ENCODE measurements at regions not wholly inside any gene's neighbourhood (a gene's known extent, or its start where the extent isn't known, plus 50 kb on each side); places are given as distances from the start of the nearest gene placed in this dataset.

- H3K27ac Mint-ChIP-seq = no peak overlapping the region
- ChIA-PET POLR2A (no interaction called here), CTCF (no interaction called here)
- no peaks in the 10 kb centered on the region for H3K27me3 Mint-ChIP-seq
- H3K36me3 Mint-ChIP-seq = no peaks in the 10 kb centered on the region
- H3K4me1 Mint-ChIP-seq (ENCODE audit: low read depth) = no peaks in the 10 kb centered on the region
- intact Hi-C loops (cut with micrococcal nuclease) = no loop called here
- no peak for DNase-seq
- no peaks in the 10 kb centered on the region for H3K9me3 Mint-ChIP-seq
- H3K4me3 Mint-ChIP-seq = no peak overlapping the region
These were observed 185.4 kb upstream of the GUCY1A2 start for GRCh38 chr11:107203656-107204055.

GRCh38 chr11:107202241-107202640 lies 184.0 kb upstream of the GUCY1A2 start:
- POLR2A ChIA-PET = no interaction called here
- Mint-ChIP-seq H3K9me3 (no peaks in the 10 kb centered on the region), H3K4me3 (no peak overlapping the region), H3K27me3 (no peaks in the 10 kb centered on the region), H3K27ac (no peak overlapping the region), H3K36me3 (no peaks in the 10 kb centered on the region), H3K4me1 (ENCODE audit: low read depth) (no peaks in the 10 kb centered on the region)
- intact Hi-C loops (cut with micrococcal nuclease) = no loop called here
- CTCF ChIA-PET = no interaction called here
- no peak for DNase-seq

- H3K27me3 Mint-ChIP-seq = no peaks in the 10 kb centered on the region
- DNase-seq = no peak
- no peak overlapping the region for H3K4me3 Mint-ChIP-seq
- H3K4me1 Mint-ChIP-seq (ENCODE audit: low read depth) = no peaks in the 10 kb centered on the region
- no peak overlapping the region for H3K27ac Mint-ChIP-seq
- peaks cover 2% of the 10 kb centered on the region for H3K9me3 Mint-ChIP-seq
- intact Hi-C loops (cut with micrococcal nuclease) = no loop called here
- H3K36me3 Mint-ChIP-seq = no peaks in the 10 kb centered on the region
- CTCF ChIA-PET = no interaction called here
- POLR2A ChIA-PET = no interaction called here
These were observed 180.3 kb upstream of the GUCY1A2 start for GRCh38 chr11:107198490-107199007.

GRCh38 chr11:107197932-107198331 lies 179.7 kb upstream of the GUCY1A2 start:
- no peak for DNase-seq
- peaks cover 8% of the 10 kb centered on the region for H3K9me3 Mint-ChIP-seq
- H3K4me3 Mint-ChIP-seq = no peak overlapping the region
- H3K27me3 Mint-ChIP-seq = no peaks in the 10 kb centered on the region
- ChIA-PET POLR2A (no interaction called here), CTCF (no interaction called here)
- no peak overlapping the region for H3K27ac Mint-ChIP-seq
- intact Hi-C loops (cut with micrococcal nuclease) = no loop called here
- H3K36me3 Mint-ChIP-seq = no peaks in the 10 kb centered on the region
- no peaks in the 10 kb centered on the region for H3K4me1 Mint-ChIP-seq (ENCODE audit: low read depth)

- Mint-ChIP-seq H3K27ac (no peak overlapping the region), H3K27me3 (no peaks in the 10 kb centered on the region), H3K4me3 (no peak overlapping the region), H3K9me3 (peaks cover 14% of the 10 kb centered on the region), H3K4me1 (ENCODE audit: low read depth) (no peaks in the 10 kb centered on the region), H3K36me3 (no peaks in the 10 kb centered on the region)
- intact Hi-C loops (cut with micrococcal nuclease) = no loop called here
- POLR2A ChIA-PET = no interaction called here
- DNase-seq = no peak
- CTCF ChIA-PET = no interaction called here
These were observed 178.5 kb upstream of the GUCY1A2 start for GRCh38 chr11:107196732-107197131.

GRCh38 chr11:107184986-107185385 lies 166.7 kb upstream of the GUCY1A2 start:
- intact Hi-C loops (cut with micrococcal nuclease) = no loop called here
- CTCF ChIA-PET = no interaction called here
- no peaks in the 10 kb centered on the region for H3K27me3 Mint-ChIP-seq
- H3K4me3 Mint-ChIP-seq = no peak overlapping the region
- H3K9me3 Mint-ChIP-seq = no peaks in the 10 kb centered on the region
- no peaks in the 10 kb centered on the region for H3K36me3 Mint-ChIP-seq
- no peak overlapping the region for H3K27ac Mint-ChIP-seq
- POLR2A ChIA-PET = no interaction called here
- no peak for DNase-seq
- H3K4me1 Mint-ChIP-seq (ENCODE audit: low read depth) = no peaks in the 10 kb centered on the region

GRCh38 chr11:107183953-107184352 lies 165.7 kb upstream of the GUCY1A2 start:
- no peaks in the 10 kb centered on the region for H3K9me3 Mint-ChIP-seq
- no peaks in the 10 kb centered on the region for H3K27me3 Mint-ChIP-seq
- no peak overlapping the region for H3K27ac Mint-ChIP-seq
- intact Hi-C loops (cut with micrococcal nuclease) = no loop called here
- H3K4me3 Mint-ChIP-seq = no peak overlapping the region
- H3K36me3 Mint-ChIP-seq = no peaks in the 10 kb centered on the region
- CTCF ChIA-PET = no interaction called here
- DNase-seq = no peak
- H3K4me1 Mint-ChIP-seq (ENCODE audit: low read depth) = no peaks in the 10 kb centered on the region
- POLR2A ChIA-PET = no interaction called here

GRCh38 chr11:107182978-107183377 lies 164.7 kb upstream of the GUCY1A2 start:
- ChIA-PET CTCF (no interaction called here), POLR2A (no interaction called here)
- Mint-ChIP-seq H3K9me3 (no peaks in the 10 kb centered on the region), H3K27me3 (no peaks in the 10 kb centered on the region), H3K4me3 (no peak overlapping the region), H3K36me3 (no peaks in the 10 kb centered on the region), H3K4me1 (ENCODE audit: low read depth) (no peaks in the 10 kb centered on the region), H3K27ac (no peak overlapping the region)
- intact Hi-C loops (cut with micrococcal nuclease) = no loop called here
- DNase-seq = no peak

- H3K27me3 Mint-ChIP-seq = no peaks in the 10 kb centered on the region
- peaks cover 4% of the 10 kb centered on the region for H3K9me3 Mint-ChIP-seq
- DNase-seq = no peak
- ChIA-PET CTCF (no interaction called here), POLR2A (no interaction called here)
- intact Hi-C loops (cut with micrococcal nuclease) = no loop called here
- no peak overlapping the region for H3K27ac Mint-ChIP-seq
- H3K36me3 Mint-ChIP-seq = no peaks in the 10 kb centered on the region
- no peaks in the 10 kb centered on the region for H3K4me1 Mint-ChIP-seq (ENCODE audit: low read depth)
- H3K4me3 Mint-ChIP-seq = no peak overlapping the region
These were observed 162.0 kb upstream of the GUCY1A2 start for GRCh38 chr11:107180236-107180635.

- Mint-ChIP-seq H3K4me1 (ENCODE audit: low read depth) (no peaks in the 10 kb centered on the region), H3K27ac (no peak overlapping the region), H3K4me3 (no peak overlapping the region), H3K27me3 (no peaks in the 10 kb centered on the region), H3K9me3 (peaks cover 4% of the 10 kb centered on the region), H3K36me3 (no peaks in the 10 kb centered on the region)
- ChIA-PET POLR2A (no interaction called here), CTCF (no interaction called here)
- intact Hi-C loops (cut with micrococcal nuclease) = no loop called here
- DNase-seq = no peak
These were observed 161.6 kb upstream of the GUCY1A2 start for GRCh38 chr11:107179829-107180228.

- no peaks in the 10 kb centered on the region for H3K36me3 Mint-ChIP-seq
- H3K9me3 Mint-ChIP-seq = peaks cover 6% of the 10 kb centered on the region
- H3K27ac Mint-ChIP-seq = no peak overlapping the region
- no peaks in the 10 kb centered on the region for H3K4me1 Mint-ChIP-seq (ENCODE audit: low read depth)
- DNase-seq = no peak
- POLR2A ChIA-PET = no interaction called here
- intact Hi-C loops (cut with micrococcal nuclease) = no loop called here
- H3K4me3 Mint-ChIP-seq = no peak overlapping the region
- CTCF ChIA-PET = interaction anchor here (1.1 kb wide), 1 partner anchor 11 kb away, joined by 3 read pairs; no protein-coding TSS in a partner anchor
- no peaks in the 10 kb centered on the region for H3K27me3 Mint-ChIP-seq
These were observed 158.8 kb upstream of the GUCY1A2 start for GRCh38 chr11:107177106-107177477.

- no peak for DNase-seq
- no peaks in the 10 kb centered on the region for H3K36me3 Mint-ChIP-seq
- CTCF ChIA-PET = no interaction called here
- POLR2A ChIA-PET = no interaction called here
- H3K9me3 Mint-ChIP-seq = peaks cover 6% of the 10 kb centered on the region
- no peak overlapping the region for H3K27ac Mint-ChIP-seq
- intact Hi-C loops (cut with micrococcal nuclease) = no loop called here
- no peaks in the 10 kb centered on the region for H3K4me1 Mint-ChIP-seq (ENCODE audit: low read depth)
- H3K27me3 Mint-ChIP-seq = no peaks in the 10 kb centered on the region
- no peak overlapping the region for H3K4me3 Mint-ChIP-seq
These were observed 158.2 kb upstream of the GUCY1A2 start for GRCh38 chr11:107176148-107177105.

- no peaks in the 10 kb centered on the region for H3K36me3 Mint-ChIP-seq
- H3K27ac Mint-ChIP-seq = no peak overlapping the region
- DNase-seq = no peak
- intact Hi-C loops (cut with micrococcal nuclease) = no loop called here
- ChIA-PET CTCF (no interaction called here), POLR2A (no interaction called here)
- no peaks in the 10 kb centered on the region for H3K27me3 Mint-ChIP-seq
- H3K4me1 Mint-ChIP-seq (ENCODE audit: low read depth) = no peaks in the 10 kb centered on the region
- H3K4me3 Mint-ChIP-seq = no peak overlapping the region
- peaks cover 11% of the 10 kb centered on the region for H3K9me3 Mint-ChIP-seq
These were observed 156.6 kb upstream of the GUCY1A2 start for GRCh38 chr11:107174856-107175255.
